Erythroblast (primary cell): ENCODE measurements at regions not wholly inside any gene's neighbourhood (a gene's known extent, or its start where the extent isn't known, plus 50 kb on each side); places are given as distances from the start of the nearest gene placed in this dataset.

Source experiments
- GATA1 ChIP-seq: IDR thresholded peaks from 2 replicates; pipeline ENCODE4 v1.6.1; 2011; ENCODE audit warnings: low read depth, mild to moderate bottlenecking, control low read depth, low read length, moderate library complexity
- POLR2A ChIP-seq: IDR thresholded peaks from 2 replicates; pipeline ENCODE4 v1.6.1; 2011; ENCODE audit warnings: mild to moderate bottlenecking, low read length

GRCh38 chr10:52703898-52704297 lies 68.7 kb downstream of the MBL2 start:
- TF ChIP-seq POLR2A (no peak), GATA1 (no peak)
